ENCODE measurements at regions not wholly inside any gene's neighbourhood (a gene's known extent, or its start where the extent isn't known, plus 50 kb on each side); places are given as distances from the start of the nearest gene placed in this dataset.

GRCh38 chr3:117688583-117688982 is 979.0 kb downstream of the TUSC7 start:
- Mint-ChIP-seq H3K9me3 (peaks cover 2% of the 10 kb centered on the region), H3K4me1 (ENCODE audit: low read depth) (no peaks in the 10 kb centered on the region), H3K4me3 (no peak overlapping the region), H3K27ac (no peak overlapping the region), H3K27me3 (no peaks in the 10 kb centered on the region), H3K36me3 (ENCODE audit: low read depth) (no peaks in the 10 kb centered on the region)
- no peak for ATAC-seq (ENCODE audit: poor library complexity)
- no peaks in the 10 kb centered on the region for H3K4me1 ChIP-seq (ENCODE audit: insufficient read depth, low read length)
- peaks cover 0 to 9% of the 10 kb centered on the region in 2 experiments for H3K9me3 ChIP-seq (ENCODE audit: control insufficient read depth in 1 of 2, insufficient read depth in 1 of 2, low read length in 2 of 2)
- intact Hi-C loops (cut with DNase I, micrococcal nuclease), result no loop called here
- no peak overlapping the region for H3K27ac ChIP-seq (ENCODE audit: low read depth in 1 of 2, low read length in 2 of 2)
- POLR2A ChIA-PET, result no interaction called here
- no peak overlapping the region for H3K4me3 ChIP-seq (ENCODE audit: low read length)
- TF ChIP-seq, protein P1, sequence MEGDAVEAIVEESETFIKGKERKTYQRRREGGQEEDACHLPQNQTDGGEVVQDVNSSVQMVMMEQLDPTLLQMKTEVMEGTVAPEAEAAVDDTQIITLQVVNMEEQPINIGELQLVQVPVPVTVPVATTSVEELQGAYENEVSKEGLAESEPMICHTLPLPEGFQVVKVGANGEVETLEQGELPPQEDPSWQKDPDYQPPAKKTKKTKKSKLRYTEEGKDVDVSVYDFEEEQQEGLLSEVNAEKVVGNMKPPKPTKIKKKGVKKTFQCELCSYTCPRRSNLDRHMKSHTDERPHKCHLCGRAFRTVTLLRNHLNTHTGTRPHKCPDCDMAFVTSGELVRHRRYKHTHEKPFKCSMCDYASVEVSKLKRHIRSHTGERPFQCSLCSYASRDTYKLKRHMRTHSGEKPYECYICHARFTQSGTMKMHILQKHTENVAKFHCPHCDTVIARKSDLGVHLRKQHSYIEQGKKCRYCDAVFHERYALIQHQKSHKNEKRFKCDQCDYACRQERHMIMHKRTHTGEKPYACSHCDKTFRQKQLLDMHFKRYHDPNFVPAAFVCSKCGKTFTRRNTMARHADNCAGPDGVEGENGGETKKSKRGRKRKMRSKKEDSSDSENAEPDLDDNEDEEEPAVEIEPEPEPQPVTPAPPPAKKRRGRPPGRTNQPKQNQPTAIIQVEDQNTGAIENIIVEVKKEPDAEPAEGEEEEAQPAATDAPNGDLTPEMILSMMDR (IDR thresholded peaks at IDR 0.05), result no peak
- CTCF ChIA-PET, result no interaction called here
- no peaks in the 10 kb centered on the region for H3K36me3 ChIP-seq (ENCODE audit: insufficient read depth, low read length)
- H3K27me3 ChIP-seq (ENCODE audit: control insufficient read depth in 1 of 2, insufficient read depth in 2 of 2, low read length in 2 of 2), result no peaks in the 10 kb centered on the region
- no peak for DNase-seq

GRCh38 chr3:117691526-117691925 is 981.9 kb downstream of the TUSC7 start:
- TF ChIP-seq, protein P1 (IDR thresholded peaks at IDR 0.05), result no peak
- DNase-seq, result no peak
- Histone ChIP-seq H3K9me3 (ENCODE audit: control insufficient read depth in 1 of 2, insufficient read depth in 1 of 2, low read length in 2 of 2) (peaks cover 0 to 9% of the 10 kb centered on the region in 2 experiments), H3K4me1 (ENCODE audit: insufficient read depth, low read length) (no peaks in the 10 kb centered on the region), H3K4me3 (ENCODE audit: low read length) (no peak overlapping the region), H3K27ac (ENCODE audit: low read depth in 1 of 2, low read length in 2 of 2) (no peak overlapping the region), H3K27me3 (ENCODE audit: control insufficient read depth in 1 of 2, insufficient read depth in 2 of 2, low read length in 2 of 2) (no peaks in the 10 kb centered on the region), H3K36me3 (ENCODE audit: insufficient read depth, low read length) (no peaks in the 10 kb centered on the region)
- POLR2A ChIA-PET, result no interaction called here
- Mint-ChIP-seq H3K27me3 (no peaks in the 10 kb centered on the region), H3K4me1 (ENCODE audit: low read depth) (no peaks in the 10 kb centered on the region), H3K4me3 (no peak overlapping the region), H3K36me3 (ENCODE audit: low read depth) (no peaks in the 10 kb centered on the region), H3K27ac (no peak overlapping the region), H3K9me3 (peaks cover 2% of the 10 kb centered on the region)
- intact Hi-C loops (cut with DNase I, micrococcal nuclease), result no loop called here
- CTCF ChIA-PET, result no interaction called here
- ATAC-seq (ENCODE audit: poor library complexity), result no peak

- Mint-ChIP-seq H3K36me3 (ENCODE audit: low read depth) (no peaks in the 10 kb centered on the region), H3K9me3 (peaks cover 2% of the 10 kb centered on the region), H3K4me1 (ENCODE audit: low read depth) (no peaks in the 10 kb centered on the region), H3K4me3 (no peak overlapping the region), H3K27me3 (no peaks in the 10 kb centered on the region), H3K27ac (no peak overlapping the region)
- POLR2A ChIA-PET, result no interaction called here
- Histone ChIP-seq H3K27ac (ENCODE audit: low read depth in 1 of 2, low read length in 2 of 2) (no peak overlapping the region), H3K36me3 (ENCODE audit: insufficient read depth, low read length) (no peaks in the 10 kb centered on the region), H3K9me3 (ENCODE audit: control insufficient read depth in 1 of 2, insufficient read depth in 1 of 2, low read length in 2 of 2) (peaks cover 0 to 9% of the 10 kb centered on the region in 2 experiments), H3K4me3 (ENCODE audit: low read length) (no peak overlapping the region), H3K4me1 (ENCODE audit: insufficient read depth, low read length) (no peaks in the 10 kb centered on the region), H3K27me3 (ENCODE audit: control insufficient read depth in 1 of 2, insufficient read depth in 2 of 2, low read length in 2 of 2) (no peaks in the 10 kb centered on the region)
- DNase-seq, result no peak
- ATAC-seq (ENCODE audit: poor library complexity), result no peak
- intact Hi-C loops (cut with DNase I, micrococcal nuclease), result no loop called here
- TF ChIP-seq, protein P1 (IDR thresholded peaks at IDR 0.05), result no peak
- CTCF ChIA-PET, result no interaction called here
Observed at GRCh38 chr3:117692416-117692995, 982.9 kb downstream of the TUSC7 start.

Measured in CD4-positive, alpha-beta T cell (primary cell).